GM21360 (cell line): ENCODE measurements at regions not wholly inside any gene's neighbourhood (a gene's known extent, or its start where the extent isn't known, plus 50 kb on each side); places are given as distances from the start of the nearest gene placed in this dataset.

Experiments used
- ATAC-seq: cut with Tn5 transposase; IDR thresholded peaks from one replicate; pipeline ENCODE4 v1.9.1; 2021; ENCODE audit warnings: mild to moderate bottlenecking, moderate library complexity; ENCODE audit not compliant: unreplicated experiment

- no peak for ATAC-seq
These were observed 288.8 kb upstream of the NFE2L3 start for GRCh38 chr7:25863005-25863728.

DNA sequence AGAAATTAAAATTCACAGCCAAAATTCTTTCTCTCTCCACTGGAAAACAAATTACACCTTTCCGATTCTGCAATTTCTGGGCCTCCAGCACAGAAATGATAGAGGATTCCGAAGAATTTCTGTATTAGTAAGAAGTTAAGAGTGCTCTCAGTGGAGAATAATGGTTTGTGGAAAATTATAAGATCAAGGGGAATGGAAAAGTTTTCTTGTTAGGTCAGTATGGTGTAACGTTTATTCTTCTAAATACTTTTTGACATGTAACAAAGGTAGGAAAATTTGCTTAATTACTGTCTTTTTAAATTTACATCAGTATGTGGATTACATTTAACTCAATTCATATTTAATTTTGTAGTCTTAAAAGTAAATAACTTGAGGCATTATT lies 288.3 kb upstream of the NFE2L3 start:
- ATAC-seq, result no peak

- ATAC-seq, result no peak
These were observed 287.5 kb upstream of the NFE2L3 start for GRCh38 chr7:25864511-25864910.

DNA sequence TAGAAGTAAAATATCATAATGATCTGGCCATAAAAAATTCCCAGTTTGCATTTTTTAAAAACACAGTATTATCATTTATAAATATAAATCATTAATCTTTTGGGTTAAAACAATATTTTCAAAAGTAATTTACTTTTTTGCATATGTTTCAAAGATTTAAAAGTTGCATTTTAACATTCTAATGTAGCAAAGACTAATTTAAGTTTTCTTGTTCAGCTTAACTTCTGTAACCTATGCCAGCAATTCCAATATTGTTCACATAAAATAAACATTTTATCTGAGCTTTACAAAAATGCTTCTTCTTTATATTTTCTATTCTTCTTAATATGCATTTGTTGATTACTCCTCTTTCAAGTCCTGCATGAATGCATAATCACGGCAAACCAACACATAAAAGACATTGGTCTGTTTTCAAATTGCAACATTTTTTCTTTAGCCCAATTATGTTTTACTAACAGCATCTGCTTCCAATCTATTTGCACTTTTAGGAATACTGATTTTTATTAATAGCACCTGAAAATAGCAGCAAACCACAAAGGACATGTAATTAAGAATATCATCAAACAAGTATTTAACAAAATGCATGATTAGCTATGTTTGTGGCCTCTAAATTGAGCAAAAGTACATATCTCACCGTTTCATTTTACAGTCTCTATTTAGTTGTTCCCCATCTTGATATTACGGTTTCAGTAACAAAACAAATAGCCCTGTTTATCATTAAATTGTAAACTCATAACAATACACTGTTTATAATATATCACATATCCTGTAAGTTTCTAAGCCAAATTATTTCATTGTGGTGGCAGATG lies 286.9 kb upstream of the NFE2L3 start:
- no peak for ATAC-seq

GRCh38 chr7:25868509-25868908 lies 283.5 kb upstream of the NFE2L3 start:
- ATAC-seq, result no peak

GRCh38 chr7:25870574-25870973 lies 281.4 kb upstream of the NFE2L3 start:
- ATAC-seq, result no peak

DNA sequence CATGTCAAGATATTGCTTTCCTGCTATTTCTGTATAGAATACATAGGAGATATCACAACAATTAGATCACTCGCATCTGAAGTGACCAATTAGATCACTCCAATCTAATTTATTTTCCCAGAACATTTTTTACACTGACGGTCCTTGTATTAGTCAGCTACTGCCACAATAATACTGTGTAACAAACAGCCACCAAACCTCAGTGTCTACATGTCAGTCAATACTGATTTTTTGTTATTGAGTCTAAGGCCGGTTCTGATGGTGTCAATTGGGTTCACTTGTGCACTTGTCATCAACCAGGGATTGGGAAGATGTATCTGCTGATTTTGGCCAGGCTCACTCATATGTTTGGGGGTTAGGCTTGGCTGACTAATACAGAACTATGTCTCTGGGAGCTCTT lies 275.9 kb upstream of the NFE2L3 start:
- no peak for ATAC-seq

DNA sequence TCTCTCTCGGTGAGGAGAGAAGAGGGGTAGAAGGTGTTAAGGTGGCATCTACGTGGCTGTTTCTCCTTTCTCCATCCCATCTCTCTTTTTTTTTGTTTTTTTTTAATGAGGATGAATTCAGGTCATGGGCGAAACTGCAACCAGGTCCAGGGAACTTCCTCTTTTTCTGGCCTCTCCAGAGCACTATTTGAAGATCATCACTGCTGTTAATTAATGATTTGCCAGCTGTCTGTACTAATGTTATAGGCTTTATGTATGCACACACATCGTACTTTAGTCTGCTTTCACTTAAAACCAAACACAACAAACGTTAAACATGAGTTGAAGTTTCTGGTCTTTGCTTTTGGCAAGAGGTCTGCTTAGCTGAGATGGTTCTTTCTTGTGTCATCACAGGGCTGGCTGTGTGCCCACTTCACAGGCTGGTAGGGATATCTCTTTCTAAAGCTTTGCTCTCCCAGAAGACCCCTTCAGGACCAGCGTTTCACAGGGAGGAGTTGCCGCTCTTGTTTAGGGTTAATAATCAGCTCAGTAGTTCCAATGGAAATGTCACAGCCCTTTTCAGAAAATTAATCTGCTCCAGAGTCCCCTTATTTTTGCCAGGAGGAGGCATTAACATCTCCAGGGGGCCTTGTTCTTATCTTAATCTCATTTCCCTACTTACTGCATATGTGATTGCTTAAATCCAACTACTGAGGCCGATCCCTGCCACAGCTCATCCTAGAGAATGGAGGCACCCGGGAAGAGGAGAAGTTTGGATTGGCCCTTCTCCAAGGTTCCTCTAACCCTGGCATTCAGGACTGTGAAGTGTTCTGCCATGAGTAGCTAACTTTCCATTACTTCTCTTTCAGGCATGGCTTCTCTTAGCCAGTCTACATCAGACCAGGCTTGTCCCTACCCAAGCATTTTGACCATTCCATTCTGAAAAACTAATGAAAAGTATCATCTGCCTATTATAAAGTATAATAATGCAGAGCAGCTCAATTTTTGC lies 273.9 kb upstream of the NFE2L3 start:
- no peak for ATAC-seq

GRCh38 chr7:25879799-25880198 lies 272.2 kb upstream of the NFE2L3 start:
- no peak for ATAC-seq

- no peak for ATAC-seq
These were observed 270.5 kb upstream of the NFE2L3 start for GRCh38 chr7:25881317-25882037.

- no peak for ATAC-seq
These were observed 269.7 kb upstream of the NFE2L3 start for GRCh38 chr7:25882151-25882773.

- ATAC-seq, result no peak
These were observed 267.7 kb upstream of the NFE2L3 start for GRCh38 chr7:25884265-25884828.

DNA sequence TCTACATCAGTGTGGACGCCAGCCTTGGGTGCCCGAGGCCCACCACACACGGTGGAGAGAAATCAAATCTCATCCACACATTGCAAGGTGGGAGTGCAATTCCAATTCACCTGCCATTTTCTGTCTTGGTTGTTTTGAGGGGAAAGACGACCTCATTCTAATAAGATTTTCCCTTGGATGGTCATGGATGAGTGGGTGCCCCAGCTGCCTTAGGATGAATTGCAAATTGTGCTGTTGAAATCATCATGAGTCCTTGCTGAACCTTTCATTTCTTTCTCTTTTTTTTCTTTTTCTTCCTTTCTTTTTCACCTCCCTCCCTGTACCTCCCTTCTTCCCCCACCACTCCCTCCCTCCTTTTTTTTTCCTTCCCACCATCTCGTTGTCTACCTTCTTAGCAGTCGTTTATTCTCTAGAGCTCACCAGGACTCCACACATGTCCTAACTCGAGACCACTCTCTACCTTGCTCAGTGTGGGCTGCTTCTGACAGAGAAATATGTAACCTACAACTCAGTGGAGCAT lies 266.9 kb upstream of the NFE2L3 start:
- no peak for ATAC-seq

GRCh38 chr7:25886387-25887240 lies 265.4 kb upstream of the NFE2L3 start:
- ATAC-seq, result no peak

DNA sequence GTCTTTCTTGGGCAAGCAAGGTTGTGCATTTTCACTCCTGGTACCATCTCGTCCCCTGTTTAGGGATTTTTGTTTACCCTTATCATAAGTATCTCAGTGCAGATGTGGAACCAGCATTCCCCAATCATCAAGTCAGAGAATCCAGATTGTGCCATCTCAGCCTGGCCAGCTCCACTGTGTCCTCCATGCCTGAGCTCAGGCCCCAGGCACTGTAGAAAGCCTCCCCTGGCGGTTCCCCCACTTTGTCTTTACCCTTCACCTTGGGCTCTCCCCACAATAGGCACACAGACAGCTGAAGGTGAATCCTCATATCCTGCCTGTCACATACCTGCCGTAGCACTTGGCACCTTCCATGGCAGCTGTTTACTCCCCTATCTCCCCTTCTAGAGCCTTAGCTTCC lies 264.7 kb upstream of the NFE2L3 start:
- ATAC-seq, result no peak

DNA sequence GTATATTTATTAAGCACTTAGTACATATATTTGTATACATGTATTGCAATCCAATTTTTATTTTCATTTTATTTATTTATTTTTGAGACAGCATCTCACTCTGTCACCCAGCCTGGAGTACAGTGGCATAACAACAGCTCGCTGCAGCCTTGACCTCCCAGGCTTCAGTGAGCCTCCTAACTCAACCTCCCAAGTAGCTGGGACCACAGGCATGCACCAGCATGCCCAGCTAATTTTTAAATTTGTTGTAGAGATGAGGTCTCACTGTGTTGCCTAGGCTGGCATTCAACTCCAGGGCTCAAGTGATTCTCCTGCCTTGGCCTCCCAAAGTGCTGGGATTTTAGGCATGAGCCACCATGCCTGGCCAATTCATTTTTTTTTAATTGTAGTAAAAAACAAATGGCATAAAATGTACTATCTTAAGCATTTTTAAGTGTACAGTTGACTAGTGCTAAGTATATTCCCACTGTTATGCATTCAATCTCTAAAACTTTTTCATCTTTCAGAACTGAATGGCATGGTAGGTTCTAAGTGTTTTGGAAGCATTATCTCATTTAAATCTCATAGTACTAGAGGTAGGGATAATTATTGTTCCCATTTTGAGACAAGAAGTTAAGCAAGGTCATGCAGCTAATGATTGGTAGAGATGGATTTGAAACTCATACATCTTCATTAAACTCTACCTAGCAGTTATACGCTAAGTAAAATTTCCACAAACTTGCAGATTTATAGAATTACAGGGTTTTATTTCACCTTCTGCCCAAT lies 264.0 kb upstream of the NFE2L3 start:
- ATAC-seq, result no peak

DNA sequence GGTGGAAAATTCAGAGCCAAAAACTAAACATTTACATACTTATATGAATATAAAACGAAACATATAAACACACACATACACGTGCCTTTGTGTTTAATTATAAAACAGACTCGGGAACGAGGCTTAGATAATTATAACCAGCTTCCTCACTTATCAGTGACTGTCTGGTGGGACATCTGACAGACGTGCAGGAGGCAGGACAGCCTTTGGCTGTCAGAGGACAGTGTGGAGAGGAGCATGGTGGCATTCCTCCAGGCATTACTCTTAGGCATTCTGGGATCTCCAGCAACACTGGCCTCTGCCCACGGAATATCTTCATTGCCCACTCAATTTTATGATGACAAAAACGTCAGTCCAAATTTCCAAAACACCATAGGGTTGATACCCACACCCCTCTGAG lies 262.2 kb upstream of the NFE2L3 start:
- no peak for ATAC-seq

GRCh38 chr7:25891591-25891990 lies 260.4 kb upstream of the NFE2L3 start:
- no peak for ATAC-seq
